PC-9 (cell line): ENCODE measurements at regions not wholly inside any gene's neighbourhood (a gene's known extent, or its start where the extent isn't known, plus 50 kb on each side); places are given as distances from the start of the nearest gene placed in this dataset.

Experiments
- BruUV-seq: library from RNA; stranded (reverse); fragments of 400-500 nt; replicated peaks from 2 replicates; lab custom pipeline; 2021; lab: Mats Ljungman, UMichigan
- CTCF ChIA-PET: fragments of 300-600 bp; sonication (Branson Sonifier 250); formaldehyde crosslinking; loops from one replicate; lab custom pipeline; 2022; ENCODE audit warnings: antibody characterized with exemption; lab: Charles Lee
- POLR2A ChIA-PET: fragments of 300-600 bp; sonication (Branson Sonifier 250); formaldehyde crosslinking; loops from one replicate; lab custom pipeline; 2022; ENCODE audit warnings: antibody characterized with exemption; ENCODE audit not compliant: unreplicated experiment; lab: Charles Lee
- DNase-seq, 2 experiments: peaks; one replicate each; pipeline versions ENCODE4 v3.0.0 to v3.0.0-alpha.2; 2015 to 2022; ENCODE audit warnings: mixed read lengths in 1 of 2
- H2AFZ ChIP-seq: fragments of 200-600 bp; sonication (generic); 2 replicates; pipeline ENCODE4 v1.8.1; 2017; ENCODE audit warnings: antibody characterized with exemption
- H3F3A ChIP-seq: fragments of 200-600 bp; sonication (generic); 2 replicates; pipeline ENCODE4 v1.8.1; 2017; ENCODE audit warnings: antibody characterized with exemption, mild to moderate bottlenecking, low read depth; ENCODE audit not compliant: insufficient read depth
- H3K27ac ChIP-seq: fragments of 200-600 bp; sonication (generic); 2 replicates; pipeline ENCODE4 v1.6.1; 2016; ENCODE audit warnings: mixed run types
- H3K27me3 ChIP-seq: fragments of 200-600 bp; sonication (generic); 2 replicates; pipeline ENCODE4 v1.6.1; 2016; ENCODE audit warnings: low read depth, mixed run types; ENCODE audit not compliant: insufficient read depth
- H3K36me3 ChIP-seq: fragments of 200-600 bp; sonication (generic); 2 replicates; pipeline ENCODE4 v1.6.1; 2016; ENCODE audit warnings: low read depth, mixed run types
- H3K4me1 ChIP-seq: fragments of 200-600 bp; sonication (generic); replicated peaks from 2 replicates; pipeline ENCODE4 v1.6.1; 2016; ENCODE audit warnings: mixed run types; ENCODE audit not compliant: insufficient read depth
- H3K4me2 ChIP-seq: fragments of 200-600 bp; sonication (generic); 2 replicates; pipeline ENCODE4 v1.6.1; 2017; ENCODE audit warnings: mixed run types
- H3K4me3 ChIP-seq: fragments of 200-600 bp; sonication (generic); 2 replicates; pipeline ENCODE4 v1.6.1; 2016; ENCODE audit warnings: mixed run types
- H3K79me2 ChIP-seq: fragments of 200-600 bp; sonication (generic); 2 replicates; pipeline ENCODE4 v1.6.1; 2017; ENCODE audit warnings: low read depth, mixed run types
- H3K9me2 ChIP-seq: fragments of 200-600 bp; sonication (generic); 2 replicates; pipeline ENCODE4 v1.8.1; 2017; ENCODE audit warnings: mild to moderate bottlenecking; ENCODE audit not compliant: insufficient read depth
- H3K9me3 ChIP-seq: fragments of 200-600 bp; sonication (generic); 2 replicates; pipeline ENCODE4 v1.8.1; 2016; ENCODE audit warnings: low read depth; ENCODE audit not compliant: insufficient read depth
- H4K20me1 ChIP-seq: fragments of 200-600 bp; sonication (generic); 2 replicates; pipeline ENCODE4 v1.8.1; 2017; ENCODE audit not compliant: insufficient read depth
- CTCF ChIP-seq: fragments of 200-600 bp; sonication (generic); conservative IDR thresholded peaks from 2 replicates; pipeline ENCODE4 v1.6.1; 2017; ENCODE audit warnings: mixed run types, antibody characterized with exemption, mild to moderate bottlenecking, moderate library complexity
- EZH2 ChIP-seq: fragments of 200-600 bp; sonication (generic); IDR thresholded peaks from 2 replicates; pipeline ENCODE4 v1.8.0; 2017; ENCODE audit warnings: antibody characterized with exemption, low read depth
- intact Hi-C: fragments of 100-400 bp; cut with micrococcal nuclease; formaldehyde crosslinking; loops from one replicate; pipeline ENCODE4 v1.10.0; 2022; ENCODE audit not compliant: unreplicated experiment

- H3K36me3 ChIP-seq: no peaks in the 10 kb centered on the region
- intact Hi-C loops: no loop called here
- no peaks in the 10 kb centered on the region for H3K9me2 ChIP-seq
- BruUV-seq: no TSS peak
- no peak for TF ChIP-seq CTCF
- no peak for TF ChIP-seq EZH2
- ChIA-PET CTCF (no interaction called here), POLR2A (no interaction called here)
- H3K4me2 ChIP-seq: no peak overlapping the region
- no peaks in the 10 kb centered on the region for H4K20me1 ChIP-seq
- H3F3A ChIP-seq: no peaks in the 10 kb centered on the region
- H3K4me1 ChIP-seq: no peaks in the 10 kb centered on the region
- no peak overlapping the region for H3K27ac ChIP-seq
- DNase-seq: no peak
- H3K27me3 ChIP-seq: no peaks in the 10 kb centered on the region
- no peaks in the 10 kb centered on the region for H3K79me2 ChIP-seq
- H3K9me3 ChIP-seq: no peaks in the 10 kb centered on the region
- H2AFZ ChIP-seq: no peak overlapping the region
- no peak overlapping the region for H3K4me3 ChIP-seq
Measured at GRCh38 chr13:53568491-53568890, 539.9 kb downstream of the OLFM4 start.

GRCh38 chr13:53569453-53569852 is 540.8 kb downstream of the OLFM4 start:
- BruUV-seq: no TSS peak
- CTCF ChIA-PET: no interaction called here
- no peaks in the 10 kb centered on the region for H3K9me2 ChIP-seq

GRCh38 chr13:53601113-53601512 is 572.5 kb downstream of the OLFM4 start:
- CTCF ChIA-PET: no interaction called here

More at GRCh38 chr13:53569453-53569852, 540.8 kb downstream of the OLFM4 start:
- Histone ChIP-seq H3K9me3 (no peaks in the 10 kb centered on the region), H3F3A (no peaks in the 10 kb centered on the region), H2AFZ (no peak overlapping the region), H3K4me1 (no peaks in the 10 kb centered on the region), H3K4me2 (no peak overlapping the region), H3K27ac (no peak overlapping the region), H3K27me3 (no peaks in the 10 kb centered on the region), H4K20me1 (no peaks in the 10 kb centered on the region), H3K4me3 (no peak overlapping the region), H3K36me3 (no peaks in the 10 kb centered on the region), H3K79me2 (no peaks in the 10 kb centered on the region)
- TF ChIP-seq EZH2: no peak
- intact Hi-C loops: no loop called here
- DNase-seq: no peak
- POLR2A ChIA-PET: no interaction called here

More at GRCh38 chr13:53601113-53601512, 572.5 kb downstream of the OLFM4 start:
- no peak overlapping the region for H3K4me3 ChIP-seq
- DNase-seq: no peak
- H3K79me2 ChIP-seq: no peaks in the 10 kb centered on the region
- H3K4me2 ChIP-seq: no peak overlapping the region
- H2AFZ ChIP-seq: no peak overlapping the region
- no peak for TF ChIP-seq CTCF
- no peak for TF ChIP-seq EZH2
- H3F3A ChIP-seq: no peaks in the 10 kb centered on the region
- no peaks in the 10 kb centered on the region for H3K9me2 ChIP-seq
- no peak overlapping the region for H3K27ac ChIP-seq
- intact Hi-C loops: no loop called here
- H3K36me3 ChIP-seq: no peaks in the 10 kb centered on the region
- BruUV-seq: no TSS peak
- no peaks in the 10 kb centered on the region for H4K20me1 ChIP-seq
- no peaks in the 10 kb centered on the region for H3K27me3 ChIP-seq
- no peaks in the 10 kb centered on the region for H3K9me3 ChIP-seq
- POLR2A ChIA-PET: no interaction called here
- no peaks in the 10 kb centered on the region for H3K4me1 ChIP-seq
